ENCODE measurements at regions not wholly inside any gene's neighbourhood (a gene's known extent, or its start where the extent isn't known, plus 50 kb on each side); places are given as distances from the start of the nearest gene placed in this dataset.
A peak's percentile ranks its signal among the peaks of the same experiment; 100 is the strongest.

- TF ChIP-seq GATA2 (IDR thresholded peaks at IDR 0.05; ENCODE audit: low read depth, low read length) (peak; percentile 36; the same call in 1 of the 2 replicates), GATA3 (IDR thresholded peaks at IDR 0.05; ENCODE audit: low read depth, low read length) (0 out of 2 replicates have a peak, but pooled peaks have one; percentile 55)
Measured at GRCh38 chr3:95002438-95003046, 939.7 kb downstream of the NSUN3 start.
